MM.1S (cell line): ENCODE measurements at regions not wholly inside any gene's neighbourhood (a gene's known extent, or its start where the extent isn't known, plus 50 kb on each side); places are given as distances from the start of the nearest gene placed in this dataset.

Experiments used
- EZH2 ChIP-seq: fragments of 300-600 bp; sonication (generic); optimal IDR thresholded peaks from 2 replicates; pipeline ENCODE3; 2017; ENCODE audit warnings: low read depth, mild to moderate bottlenecking, antibody characterized with exemption, low read length, mixed read lengths
- EZH2phosphoT487 ChIP-seq: fragments of 300-600 bp; sonication (generic); IDR thresholded peaks from 2 replicates; pipeline ENCODE4 v1.6.1; 2018; ENCODE audit warnings: antibody characterized with exemption, low read length
- TF ChIP-seq, protein P1 (sequence below): fragments of 300-600 bp; sonication (generic); IDR thresholded peaks from 2 replicates; pipeline ENCODE4 v1.5.1; 2016; ENCODE audit warnings: antibody characterized with exemption, low read length, mixed read lengths

- TF ChIP-seq, protein P1, sequence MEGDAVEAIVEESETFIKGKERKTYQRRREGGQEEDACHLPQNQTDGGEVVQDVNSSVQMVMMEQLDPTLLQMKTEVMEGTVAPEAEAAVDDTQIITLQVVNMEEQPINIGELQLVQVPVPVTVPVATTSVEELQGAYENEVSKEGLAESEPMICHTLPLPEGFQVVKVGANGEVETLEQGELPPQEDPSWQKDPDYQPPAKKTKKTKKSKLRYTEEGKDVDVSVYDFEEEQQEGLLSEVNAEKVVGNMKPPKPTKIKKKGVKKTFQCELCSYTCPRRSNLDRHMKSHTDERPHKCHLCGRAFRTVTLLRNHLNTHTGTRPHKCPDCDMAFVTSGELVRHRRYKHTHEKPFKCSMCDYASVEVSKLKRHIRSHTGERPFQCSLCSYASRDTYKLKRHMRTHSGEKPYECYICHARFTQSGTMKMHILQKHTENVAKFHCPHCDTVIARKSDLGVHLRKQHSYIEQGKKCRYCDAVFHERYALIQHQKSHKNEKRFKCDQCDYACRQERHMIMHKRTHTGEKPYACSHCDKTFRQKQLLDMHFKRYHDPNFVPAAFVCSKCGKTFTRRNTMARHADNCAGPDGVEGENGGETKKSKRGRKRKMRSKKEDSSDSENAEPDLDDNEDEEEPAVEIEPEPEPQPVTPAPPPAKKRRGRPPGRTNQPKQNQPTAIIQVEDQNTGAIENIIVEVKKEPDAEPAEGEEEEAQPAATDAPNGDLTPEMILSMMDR = no peak
- TF ChIP-seq EZH2phosphoT487 (no peak), EZH2 (no peak)
Measured at GRCh38 chr10:57973451-57973850, 294.2 kb downstream of the IPMK start.
